H1 (cell line): ENCODE measurements at regions not wholly inside any gene's neighbourhood (a gene's known extent, or its start where the extent isn't known, plus 50 kb on each side); places are given as distances from the start of the nearest gene placed in this dataset.
A peak's percentile ranks its signal among the peaks of the same experiment; 100 is the strongest.

Experiments used
- CTCF ChIA-PET: fragments of 300-600 bp; sonication (Branson Sonifier 250); formaldehyde crosslinking; loops from one replicate; lab custom pipeline; 2021; ENCODE audit not compliant: partially characterized antibody; lab: Charles Lee
- POLR2A ChIA-PET: fragments of 300-600 bp; sonication (Branson Sonifier 250); formaldehyde crosslinking; loops from one replicate; lab custom pipeline; 2021; ENCODE audit warnings: inconsistent platforms; ENCODE audit not compliant: partially characterized antibody; lab: Charles Lee
- DNase-seq, 2 experiments: peaks; one replicate each; pipeline versions ENCODE4 v3.0.0 to v3.0.0-alpha.2; 2010 to 2022; ENCODE audit warnings: low spot score in 2 of 2, low read depth in 1 of 2, mixed read lengths in 1 of 2
- FAIRE-seq: peaks from 2 replicates; lab custom pipeline; 2011; peaks lifted over from hg19 to GRCh38; lab: Jason Lieb, UNC
- H2AFZ ChIP-seq: 2 replicates; pipeline ENCODE4 v1.8.1; 2012; ENCODE audit warnings: low read length, inconsistent platforms
- H2AK5ac ChIP-seq: 2 replicates; pipeline ENCODE4 v1.6.1; 2013; ENCODE audit warnings: low read depth, low read length
- H2BK120ac ChIP-seq: replicated peaks from 2 replicates; pipeline ENCODE3; 2013; ENCODE audit warnings: low read depth, low read length, inconsistent platforms
- H2BK12ac ChIP-seq: 2 replicates; pipeline ENCODE4 v1.6.1; 2013; ENCODE audit warnings: low read depth, low read length
- H2BK15ac ChIP-seq: 2 replicates; pipeline ENCODE4 v1.6.1; 2013; ENCODE audit warnings: low read length
- H2BK20ac ChIP-seq: 2 replicates; pipeline ENCODE4 v1.6.1; 2013; ENCODE audit warnings: low read length
- H2BK5ac ChIP-seq: 2 replicates; pipeline ENCODE4 v1.6.1; 2013; ENCODE audit warnings: low read depth, low read length
- H3K14ac ChIP-seq: 2 replicates; pipeline ENCODE4 v1.6.1; 2013; ENCODE audit warnings: inconsistent platforms; ENCODE audit not compliant: insufficient read length
- H3K18ac ChIP-seq: 2 replicates; pipeline ENCODE4 v1.6.1; 2013; ENCODE audit warnings: low read length; ENCODE audit errors: extremely low read depth
- H3K23ac ChIP-seq: 2 replicates; pipeline ENCODE4 v1.6.1; 2013; ENCODE audit warnings: inconsistent platforms; ENCODE audit not compliant: insufficient read length
- H3K23me2 ChIP-seq: 2 replicates; pipeline ENCODE4 v1.6.1; 2013; ENCODE audit warnings: low read depth, low read length
- H3K27ac ChIP-seq: 2 replicates; pipeline ENCODE4 v1.6.1; 2011; ENCODE audit warnings: low read depth, low read length, inconsistent platforms
- H3K27me3 ChIP-seq, 4 experiments: replicated peaks in 1 of 4; 1 replicate in 1 of 4; 2 replicates in 3 of 4; pipeline versions ENCODE4 v1.6.1 to v1.8.1; 2011 to 2013; ENCODE audit warnings: low read length in 3 of 4, mild to moderate bottlenecking in 3 of 4, inconsistent platforms in 2 of 4, mixed read lengths in 2 of 4, moderate library complexity in 1 of 4; ENCODE audit not compliant: control insufficient read depth in 3 of 4, insufficient read depth in 3 of 4; ENCODE audit errors: extremely low read depth in 1 of 4
- H3K36me3 ChIP-seq, 4 experiments: 2 replicates each; pipeline versions ENCODE4 v1.6.1 to v1.8.1; 2011 to 2013; ENCODE audit warnings: mild to moderate bottlenecking in 4 of 4, low read length in 3 of 4, moderate library complexity in 2 of 4, control low read depth in 1 of 4, inconsistent platforms in 1 of 4; ENCODE audit not compliant: insufficient read depth in 4 of 4, control insufficient read depth in 2 of 4
- H3K4ac ChIP-seq: replicated peaks from 2 replicates; pipeline ENCODE3; 2013; ENCODE audit warnings: low read length, low read depth, mixed read lengths, inconsistent platforms; ENCODE audit not compliant: insufficient read length
- H3K4me1 ChIP-seq, 4 experiments: replicated peaks in 1 of 4; 1 replicate in 1 of 4; 2 replicates in 3 of 4; pipeline versions ENCODE4 v1.6.1 to v1.8.1; 2011 to 2013; ENCODE audit warnings: low read length in 3 of 4, inconsistent platforms in 2 of 4, mixed read lengths in 1 of 4; ENCODE audit not compliant: insufficient read depth in 4 of 4, control insufficient read depth in 3 of 4
- H3K4me2 ChIP-seq, 2 experiments: 2 replicates each; pipeline versions ENCODE4 v1.6.1 to v1.8.1; 2011 to 2013; ENCODE audit warnings: low read depth in 2 of 2, low read length in 2 of 2, control low read depth in 1 of 2, inconsistent platforms in 1 of 2, mild to moderate bottlenecking in 1 of 2; ENCODE audit not compliant: insufficient read depth in 1 of 2
- H3K4me3 ChIP-seq, 4 experiments: fragments of 200-600, 300-600 bp in 1 of 4; sonication (generic), shearing (Covaris generic), sonication (Bioruptor Twin) in 1 of 4; 2 replicates each; pipeline versions ENCODE4 v1.5.1 to v1.8.1; 2011 to 2016; ENCODE audit warnings: low read length in 4 of 4, low read depth in 3 of 4, control low read depth in 2 of 4, inconsistent platforms in 2 of 4, mild to moderate bottlenecking in 2 of 4, mixed read lengths in 1 of 4, moderate library complexity in 1 of 4; ENCODE audit not compliant: insufficient read depth in 2 of 4; ENCODE audit errors: extremely low read depth in 1 of 4
- H3K56ac ChIP-seq: replicated peaks from 2 replicates; pipeline ENCODE3; 2013; ENCODE audit warnings: low read depth, mild to moderate bottlenecking, mixed read lengths, low read length, inconsistent platforms; ENCODE audit not compliant: insufficient read length
- H3K79me1 ChIP-seq: 2 replicates; pipeline ENCODE4 v1.6.1; 2013; ENCODE audit warnings: low read depth, low read length, control low read depth
- H3K79me2 ChIP-seq, 2 experiments: 2 replicates each; pipeline versions ENCODE4 v1.6.1 to v1.8.1; 2012 to 2013; ENCODE audit warnings: low read length in 2 of 2, mild to moderate bottlenecking in 2 of 2, inconsistent platforms in 1 of 2; ENCODE audit not compliant: insufficient read depth in 2 of 2, control insufficient read depth in 1 of 2
- H3K9ac ChIP-seq, 4 experiments: replicated peaks in 1 of 4; 1 replicate in 1 of 4; 2 replicates in 3 of 4; pipeline versions ENCODE4 v1.6.1 to v1.8.1; 2011 to 2013; ENCODE audit warnings: low read depth in 3 of 4, low read length in 3 of 4, control low read depth in 2 of 4, mild to moderate bottlenecking in 2 of 4, moderate library complexity in 2 of 4, inconsistent platforms in 1 of 4; ENCODE audit errors: extremely low read depth in 1 of 4
- H3K9me3 ChIP-seq, 2 experiments: 2 replicates each; pipeline versions ENCODE4 v1.6.1 to v1.8.1; 2012 to 2013; ENCODE audit warnings: mild to moderate bottlenecking in 2 of 2, moderate library complexity in 2 of 2, control low read depth in 1 of 2, inconsistent platforms in 1 of 2, low read depth in 1 of 2, low read length in 1 of 2, mixed read lengths in 1 of 2; ENCODE audit not compliant: insufficient read depth in 2 of 2
- H4K20me1 ChIP-seq, 2 experiments: replicated peaks in 1 of 2; 2 replicates each; pipeline versions ENCODE3 to v1.8.1; 2011 to 2013; ENCODE audit warnings: inconsistent platforms in 2 of 2, low read length in 2 of 2, mild to moderate bottlenecking in 1 of 2; ENCODE audit not compliant: insufficient read depth in 2 of 2, control insufficient read depth in 1 of 2
- H4K5ac ChIP-seq: 2 replicates; pipeline ENCODE4 v1.6.1; 2013; ENCODE audit warnings: low read length, low read depth, mixed read lengths, inconsistent platforms; ENCODE audit not compliant: insufficient read length
- H4K8ac ChIP-seq: 2 replicates; pipeline ENCODE4 v1.8.0; 2013; ENCODE audit warnings: mild to moderate bottlenecking, moderate library complexity, low read length, inconsistent platforms; ENCODE audit not compliant: insufficient read depth; ENCODE audit errors: extremely low read depth
- H4K91ac ChIP-seq: replicated peaks from 2 replicates; pipeline ENCODE3; 2013; ENCODE audit warnings: low read length, mixed read lengths, inconsistent platforms; ENCODE audit not compliant: insufficient read length
- BACH1 ChIP-seq: IDR thresholded peaks from 2 replicates; pipeline ENCODE4 v1.6.1; 2012; ENCODE audit warnings: low read length, improper control_type of control experiment
- CEBPB ChIP-seq: IDR thresholded peaks from 2 replicates; pipeline ENCODE4 v1.6.1; 2012; ENCODE audit warnings: low read depth, low read length
- EZH2 ChIP-seq: fragments of 200-600 bp; sonication (generic); IDR thresholded peaks from 2 replicates; pipeline ENCODE4 v1.7.1; 2012; ENCODE audit warnings: low read depth, mild to moderate bottlenecking, moderate library complexity, low read length, inconsistent platforms; ENCODE audit not compliant: severe bottlenecking
- KDM1A ChIP-seq: fragments of 200-600, 300-600 bp; sonication (generic); IDR thresholded peaks from 2 replicates; pipeline ENCODE4 v1.7.1; 2016; ENCODE audit warnings: mild to moderate bottlenecking, low read length, borderline replicate concordance
- POLR2A ChIP-seq, 2 experiments: IDR thresholded peaks; 1 replicate in 1 of 2; 2 replicates in 1 of 2; pipeline ENCODE4 v1.6.1; 2011; ENCODE audit warnings: low read depth in 2 of 2, low read length in 2 of 2, mild to moderate bottlenecking in 2 of 2; ENCODE audit errors: control extremely low read depth in 1 of 2
- SIN3A ChIP-seq, 2 experiments: IDR thresholded peaks in 1 of 2; conservative IDR thresholded peaks in 1 of 2; 2 replicates each; pipeline ENCODE4 v1.6.1; 2011 to 2012; ENCODE audit warnings: low read length in 2 of 2, improper control_type of control experiment in 1 of 2, low read depth in 1 of 2, mild to moderate bottlenecking in 1 of 2
- SP2 ChIP-seq: IDR thresholded peaks from 2 replicates; pipeline ENCODE4 v1.6.1; 2012; ENCODE audit warnings: mild to moderate bottlenecking, low read length, inconsistent platforms
- WGBS, 2 experiments: shearing (Covaris generic) in 1 of 2; methylation state at CpG; one replicate each; pipeline versions ENCODE4 v1.1.6 to v1.1.7; 2013 to 2015; ENCODE audit warnings: low lambda C conversion rate in 2 of 2, mixed read lengths in 2 of 2, inconsistent platforms in 1 of 2, low coverage in 1 of 2, missing lambda C conversion rate in 1 of 2; ENCODE audit not compliant: insufficient replicate concordance in 2 of 2, insufficient coverage in 1 of 2, insufficient read length in 1 of 2; ENCODE audit errors: extremely low coverage in 1 of 2, missing lambda C conversion rate in 1 of 2; 5-methylcytosine and 5-hydroxymethylcytosine counted together

GRCh38 chr3:59854-60253 is 136.7 kb upstream of the CHL1 start:
- H2BK12ac ChIP-seq: no peak overlapping the region
- DNase-seq (no peak), FAIRE-seq (no peak)
- H3K56ac ChIP-seq: no peak overlapping the region
- H3K9ac ChIP-seq: no peak overlapping the region
- no peak overlapping the region for H4K8ac ChIP-seq
- H3K4me3 ChIP-seq: no peak overlapping the region
- no peak overlapping the region for H3K4ac ChIP-seq
- H3K23ac ChIP-seq: no peak overlapping the region
- TF ChIP-seq KDM1A: no peak
- no peak for TF ChIP-seq SP2
- no peak for TF ChIP-seq BACH1
- no peak for TF ChIP-seq EZH2
- no peak for TF ChIP-seq SIN3A (conservative IDR thresholded peaks at IDR 0.05 in 1 of 2, IDR thresholded peaks at IDR 0.05 in 1 of 2; ENCODE audit: low read depth in 1 of 2, low read length in 2 of 2)
- no peak for TF ChIP-seq POLR2A (IDR thresholded peaks at IDR 0.05; ENCODE audit: control extremely low read depth in 1 of 2, low read depth in 2 of 2, low read length in 2 of 2)
- no peak for TF ChIP-seq CEBPB
- no peak overlapping the region for H2BK120ac ChIP-seq
- H4K20me1 ChIP-seq: no peaks in the 10 kb centered on the region
- no peaks in the 10 kb centered on the region for H3K36me3 ChIP-seq
- 92% methylated on average over 7 of the region's 7 CpGs; no CpG with 5 or more reads in 1 of the 2 experiments for WGBS, 2 experiments
- peaks cover 0 to 2% (median 0%) of the 10 kb centered on the region in 4 experiments; a peak in 2 of 7 replicates for H3K4me1 ChIP-seq
- no peaks in the 10 kb centered on the region for H3K23me2 ChIP-seq
- H3K14ac ChIP-seq: no peak overlapping the region
- H3K4me2 ChIP-seq: no peak overlapping the region
- H3K27me3 ChIP-seq: no peaks in the 10 kb centered on the region
- no peaks in the 10 kb centered on the region for H3K79me1 ChIP-seq
- peak overlapping the region; percentile 58; the same call in 1 of the 2 replicates for H2AFZ ChIP-seq
- H2AK5ac ChIP-seq: no peak overlapping the region
- no peak overlapping the region for H2BK15ac ChIP-seq
- H3K9me3 ChIP-seq: no peaks in the 10 kb centered on the region
- ChIA-PET CTCF (interaction anchor here (1.7 kb wide), 1 partner anchor 294 kb away, joined by 5 read pairs; no protein-coding TSS in a partner anchor), POLR2A (no interaction called here)
- H2BK5ac ChIP-seq: no peak overlapping the region
- no peak overlapping the region for H3K18ac ChIP-seq
- no peak overlapping the region for H4K91ac ChIP-seq
- H3K27ac ChIP-seq: no peak overlapping the region
- H4K5ac ChIP-seq: no peak overlapping the region
- no peaks in the 10 kb centered on the region for H3K79me2 ChIP-seq
- no peak overlapping the region for H2BK20ac ChIP-seq
